Panc1 (cell line): ENCODE measurements at regions not wholly inside any gene's neighbourhood (a gene's known extent, or its start where the extent isn't known, plus 50 kb on each side); places are given as distances from the start of the nearest gene placed in this dataset.

Experiments
- CTCF ChIP-seq: fragments of 450-650 bp; IDR thresholded peaks from 2 replicates; pipeline ENCODE4 v1.5.1; 2017; ENCODE audit warnings: mild to moderate bottlenecking
- REST ChIP-seq, 2 experiments: IDR thresholded peaks; 2 replicates each; pipeline ENCODE4 v1.6.1; 2011 to 2012; ENCODE audit warnings: low read depth in 2 of 2, control low read depth in 1 of 2, low read length in 1 of 2, mild to moderate bottlenecking in 1 of 2, moderate library complexity in 1 of 2; ENCODE audit not compliant: insufficient read depth in 1 of 2

- no peak for TF ChIP-seq CTCF
- no peak for TF ChIP-seq REST (IDR thresholded peaks at IDR 0.05; ENCODE audit: insufficient read depth in 1 of 2, low read depth in 2 of 2, low read length in 1 of 2)
These were observed 86.4 kb downstream of the OSR1 start for GRCh38 chr2:19272039-19272438.
